Endothelial cell of umbilical vein (primary cell): ENCODE measurements at regions not wholly inside any gene's neighbourhood (a gene's known extent, or its start where the extent isn't known, plus 50 kb on each side); places are given as distances from the start of the nearest gene placed in this dataset.

Source experiments
- BruUV-seq: library from RNA; stranded (reverse); fragments of 400-500 nt; replicated peaks from 2 replicates; lab custom pipeline; 2021; lab: Mats Ljungman, UMichigan
- CTCF ChIA-PET: fragments of 300-600, 350-600 bp; sonication (Branson Sonifier 250); formaldehyde crosslinking; loops from one replicate; lab custom pipeline; 2021; ENCODE audit warnings: antibody characterized with exemption, inconsistent platforms; lab: Charles Lee
- POLR2A ChIA-PET: fragments of 300-600, 350-600 bp; sonication (Branson Sonifier 250); formaldehyde crosslinking; loops from one replicate; lab custom pipeline; 2021; ENCODE audit warnings: antibody characterized with exemption, inconsistent platforms; lab: Charles Lee
- DNase-seq: peaks from one replicate; pipeline ENCODE4 v3.0.0-alpha.2; 2011; ENCODE audit warnings: low read depth, low spot score
- FAIRE-seq: peaks from 2 replicates; lab custom pipeline; 2011; peaks lifted over from hg19 to GRCh38; lab: Jason Lieb, UNC
- H2AFZ ChIP-seq: 2 replicates; pipeline ENCODE4 v1.6.0; 2012; ENCODE audit warnings: low read depth, low read length, control low read depth, inconsistent platforms
- H3K27ac ChIP-seq: 2 replicates; pipeline ENCODE4 v1.5.1; 2011; ENCODE audit warnings: low read depth, mild to moderate bottlenecking, control low read depth, low read length, moderate library complexity; ENCODE audit not compliant: insufficient read depth
- H3K27me3 ChIP-seq, 2 experiments: 2 replicates each; pipeline versions ENCODE4 v1.6.0 to v1.6.1; 2011; ENCODE audit warnings: low read length in 2 of 2, mixed read lengths in 1 of 2; ENCODE audit not compliant: control insufficient read depth in 2 of 2, insufficient read depth in 2 of 2
- H3K36me3 ChIP-seq, 2 experiments: 2 replicates in 1 of 2; 3 replicates in 1 of 2; pipeline ENCODE4 v1.5.1; 2011; ENCODE audit warnings: low read length in 2 of 2, mild to moderate bottlenecking in 1 of 2, moderate library complexity in 1 of 2; ENCODE audit not compliant: control insufficient read depth in 2 of 2, insufficient read depth in 2 of 2; ENCODE audit errors: extremely low read depth in 1 of 2
- H3K4me1 ChIP-seq: 3 replicates; pipeline ENCODE4 v1.5.1; 2011; ENCODE audit warnings: mild to moderate bottlenecking, low read length; ENCODE audit not compliant: control insufficient read depth, insufficient read depth; ENCODE audit errors: extremely low read depth
- H3K4me2 ChIP-seq: 2 replicates; pipeline ENCODE4 v1.6.1; 2011; ENCODE audit warnings: low read length, control low read depth, mixed read lengths; ENCODE audit not compliant: insufficient read depth
- H3K4me3 ChIP-seq, 3 experiments: fragments of 200-600 bp in 1 of 3; sonication (generic), shearing (Covaris generic) in 1 of 3; replicated peaks in 1 of 3; 2 replicates each; pipeline ENCODE4 v1.5.1; 2011 to 2016; ENCODE audit warnings: control low read depth in 3 of 3, low read length in 3 of 3, mild to moderate bottlenecking in 2 of 3, inconsistent platforms in 1 of 3, low read depth in 1 of 3, moderate library complexity in 1 of 3; ENCODE audit not compliant: insufficient read depth in 1 of 3
- H3K79me2 ChIP-seq: 2 replicates; pipeline ENCODE4 v1.6.0; 2012; ENCODE audit warnings: low read length, inconsistent platforms; ENCODE audit not compliant: control insufficient read depth, insufficient read depth
- H3K9ac ChIP-seq: replicated peaks from 2 replicates; pipeline ENCODE3; 2011; ENCODE audit warnings: low read length, control low read depth; ENCODE audit not compliant: insufficient read depth; ENCODE audit errors: extremely low read depth
- H3K9me1 ChIP-seq: replicated peaks from 3 replicates; pipeline ENCODE4 v1.6.0; 2011; ENCODE audit warnings: mild to moderate bottlenecking, low read length; ENCODE audit not compliant: control insufficient read depth, insufficient read depth; ENCODE audit errors: extremely low read depth
- H3K9me3 ChIP-seq: replicated peaks from 2 replicates; pipeline ENCODE4 v1.5.1; 2012; ENCODE audit warnings: low read length, inconsistent platforms; ENCODE audit not compliant: control insufficient read depth, insufficient read depth
- H4K20me1 ChIP-seq: replicated peaks from 2 replicates; pipeline ENCODE3; 2011; ENCODE audit warnings: mild to moderate bottlenecking, low read length; ENCODE audit not compliant: control insufficient read depth, insufficient read depth; ENCODE audit errors: extremely low read depth
- CTCF ChIP-seq, 2 donors: IDR thresholded peaks; 1 replicate in 1 of 2; 2 replicates in 1 of 2; pipeline ENCODE4 v1.5.1; 2011; ENCODE audit warnings: low read length in 2 of 2, mild to moderate bottlenecking in 2 of 2, moderate library complexity in 2 of 2, control low read depth in 1 of 2, inconsistent platforms in 1 of 2, low read depth in 1 of 2; ENCODE audit not compliant: insufficient read depth in 1 of 2; ENCODE audit errors: extremely low read depth in 1 of 2
- EZH2 ChIP-seq: IDR thresholded peaks from 2 replicates; pipeline ENCODE4 v1.6.1; 2012; ENCODE audit warnings: borderline replicate concordance, low read depth, mild to moderate bottlenecking, moderate library complexity, low read length, inconsistent platforms; ENCODE audit not compliant: severe bottlenecking
- FOS ChIP-seq: IDR thresholded peaks from 2 replicates; pipeline ENCODE4 v1.6.1; 2011; ENCODE audit warnings: mild to moderate bottlenecking, low read length, moderate library complexity, borderline replicate concordance; ENCODE audit not compliant: insufficient read depth
- GATA2 ChIP-seq: IDR thresholded peaks from 2 replicates; pipeline ENCODE4 v1.7.0; 2011; ENCODE audit warnings: low read depth, mild to moderate bottlenecking, moderate library complexity, mixed read lengths, low read length; ENCODE audit not compliant: insufficient read length, insufficient read depth
- JUN ChIP-seq: IDR thresholded peaks from 2 replicates; pipeline ENCODE4 v1.6.1; 2011; ENCODE audit warnings: borderline replicate concordance, low read depth; ENCODE audit not compliant: insufficient read length, insufficient read depth
- MAX ChIP-seq: IDR thresholded peaks from 2 replicates; pipeline ENCODE4 v1.6.1; 2011; ENCODE audit not compliant: insufficient read depth, insufficient read length
- MYC ChIP-seq: IDR thresholded peaks from one replicate; pipeline ENCODE4 v1.6.1; 2011; ENCODE audit warnings: mild to moderate bottlenecking, low read depth, low read length
- POLR2A ChIP-seq: IDR thresholded peaks from 2 replicates; pipeline ENCODE4 v1.6.1; 2012; ENCODE audit warnings: low read depth, mild to moderate bottlenecking, control low read depth, low read length
- POLR2AphosphoS5 ChIP-seq: IDR thresholded peaks from 2 replicates; pipeline ENCODE4 v1.6.1; 2012; ENCODE audit warnings: low read depth, mild to moderate bottlenecking, control low read depth, low read length, moderate library complexity; ENCODE audit not compliant: insufficient read depth
- dilution Hi-C: fragments of 300-500 bp; cut with MboI; formaldehyde crosslinking; loops from one replicate; pipeline ENCODE4 v1.15.0; 2019; ENCODE audit warnings: low sequenced_read_pairs; ENCODE audit not compliant: extremely low pct_ligation_motif_present
- intact Hi-C: fragments of 100-400 bp; cut with micrococcal nuclease; formaldehyde crosslinking; loops from one replicate; pipeline ENCODE4 v1.10.0; 2022

- no peaks in the 10 kb centered on the region for H3K27me3 ChIP-seq
- H3K9ac ChIP-seq: no peak overlapping the region
- POLR2A ChIA-PET: no interaction called here
- H3K9me1 ChIP-seq: no peaks in the 10 kb centered on the region
- no peaks in the 10 kb centered on the region for H3K79me2 ChIP-seq
- CTCF ChIA-PET: no interaction called here
- FAIRE-seq (no peak), DNase-seq (no peak)
- H4K20me1 ChIP-seq: no peaks in the 10 kb centered on the region
- no peak overlapping the region for H3K4me2 ChIP-seq
- no peaks in the 10 kb centered on the region for H3K36me3 ChIP-seq
- BruUV-seq: no TSS peak
- no peak overlapping the region for H3K4me3 ChIP-seq
- TF ChIP-seq MYC (no peak), CTCF (IDR thresholded peaks at IDR 0.05; ENCODE audit: extremely low read depth in 1 of 2, insufficient read depth in 1 of 2, low read depth in 1 of 2, low read length in 2 of 2) (no peak), EZH2 (no peak), MAX (no peak), POLR2A (no peak), FOS (no peak), POLR2AphosphoS5 (no peak), GATA2 (no peak), JUN (no peak)
- H3K9me3 ChIP-seq: no peaks in the 10 kb centered on the region
- dilution Hi-C loops: no loop called here
- H3K27ac ChIP-seq: no peak overlapping the region
- no peak overlapping the region for H2AFZ ChIP-seq
- intact Hi-C loops: no loop called here
- H3K4me1 ChIP-seq: no peaks in the 10 kb centered on the region
Observed at GRCh38 chrX:113455582-113455981, 615.0 kb upstream of the AMOT start.
